CD14-positive monocyte (primary cell): ENCODE measurements at regions not wholly inside any gene's neighbourhood (a gene's known extent, or its start where the extent isn't known, plus 50 kb on each side); places are given as distances from the start of the nearest gene placed in this dataset.

Source experiments
- DNase-seq, 3 donors: peaks; one replicate each; pipeline ENCODE4 v3.0.0-alpha.2; 2011 to 2022
- H2AFZ ChIP-seq: 2 replicates; pipeline ENCODE4 v1.6.0; 2012; ENCODE audit warnings: mild to moderate bottlenecking, low read depth, low read length, inconsistent platforms; ENCODE audit not compliant: insufficient read depth, poor library complexity, severe bottlenecking
- H3K27ac ChIP-seq, 2 donors: 1 replicate in 1 of 2; 2 replicates in 1 of 2; pipeline ENCODE4 v1.5.1; 2012 to 2013; ENCODE audit warnings: low read length in 2 of 2, control low read depth in 1 of 2, inconsistent platforms in 1 of 2, low read depth in 1 of 2, mild to moderate bottlenecking in 1 of 2
- H3K27me3 ChIP-seq, 2 donors: one replicate each; pipeline versions ENCODE4 v1.6.0 to v1.6.1; 2011 to 2013; ENCODE audit warnings: low read length in 2 of 2; ENCODE audit not compliant: control insufficient read depth in 2 of 2, insufficient read depth in 2 of 2
- H3K36me3 ChIP-seq, 2 donors: replicated peaks in 1 of 2; 1 replicate in 1 of 2; 2 replicates in 1 of 2; pipeline versions ENCODE4 v1.5.1 to v1.6.1; 2012 to 2013; ENCODE audit warnings: low read length in 2 of 2, control low read depth in 1 of 2, inconsistent platforms in 1 of 2, mild to moderate bottlenecking in 1 of 2; ENCODE audit not compliant: insufficient read depth in 2 of 2, control insufficient read depth in 1 of 2
- H3K4me1 ChIP-seq, 2 donors: 1 replicate in 1 of 2; 2 replicates in 1 of 2; pipeline versions ENCODE4 v1.5.1 to v1.6.1; 2012 to 2013; ENCODE audit warnings: low read length in 2 of 2, control low read depth in 1 of 2, inconsistent platforms in 1 of 2, mild to moderate bottlenecking in 1 of 2, moderate library complexity in 1 of 2; ENCODE audit not compliant: insufficient read depth in 2 of 2, control insufficient read depth in 1 of 2
- H3K4me2 ChIP-seq: replicated peaks from 2 replicates; pipeline ENCODE3; 2012; ENCODE audit warnings: low read length, moderate library complexity, mild to moderate bottlenecking; ENCODE audit not compliant: poor library complexity, severe bottlenecking; ENCODE audit errors: extremely low read depth
- H3K4me3 ChIP-seq, 3 experiments: fragments of 200-600 bp in 1 of 3; sonication (generic) in 1 of 3; replicated peaks in 1 of 3; 1 replicate in 2 of 3; 2 replicates in 1 of 3; pipeline ENCODE4 v1.5.1; 2011 to 2013; ENCODE audit warnings: low read length in 3 of 3, mild to moderate bottlenecking in 3 of 3, control low read depth in 2 of 3, low read depth in 2 of 3, inconsistent platforms in 1 of 3, moderate library complexity in 1 of 3
- H3K79me2 ChIP-seq: 2 replicates; pipeline ENCODE4 v1.6.0; 2012; ENCODE audit warnings: mild to moderate bottlenecking, control low read depth, inconsistent platforms, low read length, moderate library complexity; ENCODE audit not compliant: insufficient read depth
- H3K9ac ChIP-seq: 2 replicates; pipeline ENCODE4 v1.6.0; 2017; ENCODE audit warnings: low read length, mild to moderate bottlenecking; ENCODE audit not compliant: insufficient read depth, poor library complexity, severe bottlenecking
- H3K9me3 ChIP-seq, 2 donors: replicated peaks in 1 of 2; 1 replicate in 1 of 2; 2 replicates in 1 of 2; pipeline versions ENCODE4 v1.5.1 to v1.6.1; 2012 to 2013; ENCODE audit warnings: low read length in 2 of 2, control low read depth in 1 of 2; ENCODE audit not compliant: control insufficient read depth in 1 of 2, insufficient read depth in 1 of 2
- H4K20me1 ChIP-seq: 2 replicates; pipeline ENCODE4 v1.6.0; 2012; ENCODE audit warnings: mild to moderate bottlenecking, low read length, control low read depth, moderate library complexity; ENCODE audit not compliant: insufficient read depth
- H3K27ac Mint-ChIP-seq, 7 donors: one replicate each; pipeline ENCODE4 v1.8.0; 2020; ENCODE audit warnings: mild to moderate bottlenecking in 7 of 7, mixed read lengths in 7 of 7, moderate library complexity in 6 of 7, inconsistent platforms in 2 of 7
- H3K27me3 Mint-ChIP-seq, 3 donors: one replicate each; pipeline ENCODE4 v1.8.0; 2021 to 2022; ENCODE audit warnings: low read depth in 3 of 3, mild to moderate bottlenecking in 3 of 3, mixed read lengths in 3 of 3, moderate library complexity in 3 of 3, inconsistent platforms in 1 of 3
- H3K36me3 Mint-ChIP-seq, 2 donors: one replicate each; pipeline ENCODE4 v1.8.0; 2020; ENCODE audit warnings: mixed read lengths in 2 of 2, inconsistent platforms in 1 of 2, mild to moderate bottlenecking in 1 of 2
- H3K4me1 Mint-ChIP-seq: one replicate; pipeline ENCODE4 v1.8.0; 2020; ENCODE audit warnings: mild to moderate bottlenecking, mixed read lengths
- H3K4me3 Mint-ChIP-seq, 2 donors: one replicate each; pipeline ENCODE4 v1.8.0; 2020; ENCODE audit warnings: mild to moderate bottlenecking in 2 of 2, mixed read lengths in 2 of 2, moderate library complexity in 1 of 2
- H3K9me3 Mint-ChIP-seq, 7 donors: one replicate each; pipeline ENCODE4 v1.8.0; 2020 to 2022; ENCODE audit warnings: mixed read lengths in 7 of 7, mild to moderate bottlenecking in 6 of 7, moderate library complexity in 6 of 7, inconsistent platforms in 2 of 7
- CTCF ChIP-seq: fragments of 200-600 bp; IDR thresholded peaks from one replicate; pipeline ENCODE4 v1.8.0; 2022; ENCODE audit warnings: antibody characterized with exemption, mild to moderate bottlenecking
- WGBS: methylation state at CpG from one replicate; pipeline ENCODE4 v1.1.5; 2013; ENCODE audit warnings: missing lambda C conversion rate; ENCODE audit not compliant: insufficient coverage; 5-methylcytosine and 5-hydroxymethylcytosine counted together
- intact Hi-C, 2 donors: fragments of 100-400 bp; cut with micrococcal nuclease; formaldehyde crosslinking; loops; one replicate each; pipeline versions ENCODE4 v1.15.0 to v1.15.1; 2023

DNA sequence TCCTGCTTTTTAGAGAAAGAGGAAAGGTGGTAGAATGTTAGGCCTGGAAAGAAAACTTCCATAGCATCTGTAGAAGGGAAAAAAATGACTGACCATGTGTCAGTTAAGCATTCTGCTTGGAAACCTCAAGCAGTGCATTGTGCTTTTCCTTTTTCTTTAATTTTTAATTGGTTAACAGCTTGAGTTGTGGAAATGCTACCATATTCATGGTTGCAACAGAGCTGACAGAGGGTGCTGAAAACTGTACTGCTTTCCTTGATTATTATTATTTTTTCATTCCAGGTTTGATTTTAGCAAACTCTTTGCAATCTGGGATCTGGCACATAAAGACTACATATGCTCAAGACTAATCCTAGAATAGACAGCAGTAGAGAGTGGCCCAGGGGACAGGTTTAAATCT is 404.5 kb downstream of the EPHA4 start:
- no peak overlapping the region for H3K27ac ChIP-seq
- no peak overlapping the region for H3K4me3 ChIP-seq
- Mint-ChIP-seq H3K27me3 (no peaks in the 10 kb centered on the region), H3K27ac (no peak overlapping the region), H3K36me3 (no peaks in the 10 kb centered on the region), H3K4me1 (no peaks in the 10 kb centered on the region), H3K4me3 (no peak overlapping the region), H3K9me3 (peaks cover 0 to 4% (median 1%) of the 10 kb centered on the region in 7 donors)
- no peaks in the 10 kb centered on the region for H3K4me1 ChIP-seq
- no peak for DNase-seq
- no peaks in the 10 kb centered on the region for H4K20me1 ChIP-seq
- H3K9ac ChIP-seq = no peak overlapping the region
- no peaks in the 10 kb centered on the region for H3K36me3 ChIP-seq
- no peak overlapping the region for H2AFZ ChIP-seq
- intact Hi-C loops = no loop called here
- TF ChIP-seq CTCF = no peak
- no peak overlapping the region for H3K4me2 ChIP-seq
- no peaks in the 10 kb centered on the region for H3K27me3 ChIP-seq
- no peaks in the 10 kb centered on the region for H3K9me3 ChIP-seq
- no peaks in the 10 kb centered on the region for H3K79me2 ChIP-seq

DNA sequence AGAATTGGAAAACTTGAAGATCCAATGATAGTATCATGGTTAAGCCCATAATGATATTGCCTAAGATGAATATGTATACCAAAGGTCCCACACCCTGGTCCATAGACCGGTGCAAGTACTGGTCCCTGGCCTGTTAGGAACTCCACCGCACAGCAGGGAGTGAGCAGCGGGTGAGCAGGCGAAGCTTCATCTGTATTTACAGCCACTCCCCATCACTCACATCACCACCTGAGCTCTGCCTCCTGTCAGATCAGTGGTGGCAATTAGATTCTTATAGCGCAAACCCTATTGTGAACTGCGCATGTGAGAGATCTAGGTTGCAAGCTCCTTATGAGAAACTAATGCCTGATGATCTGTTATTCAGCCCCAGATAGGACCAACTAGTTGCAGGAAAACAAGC is 402.4 kb downstream of the EPHA4 start:
- H2AFZ ChIP-seq = no peak overlapping the region
- Mint-ChIP-seq H3K36me3 (no peaks in the 10 kb centered on the region), H3K4me3 (no peak overlapping the region), H3K4me1 (no peaks in the 10 kb centered on the region), H3K9me3 (peaks cover 0 to 4% (median 2%) of the 10 kb centered on the region in 7 donors), H3K27me3 (no peaks in the 10 kb centered on the region), H3K27ac (no peak overlapping the region)
- no peaks in the 10 kb centered on the region for H3K4me1 ChIP-seq
- H3K4me2 ChIP-seq = no peak overlapping the region
- H3K9ac ChIP-seq = no peak overlapping the region
- no peaks in the 10 kb centered on the region for H3K27me3 ChIP-seq
- TF ChIP-seq CTCF = no peak
- H3K36me3 ChIP-seq = no peaks in the 10 kb centered on the region
- H4K20me1 ChIP-seq = no peaks in the 10 kb centered on the region
- no peak overlapping the region for H3K4me3 ChIP-seq
- H3K79me2 ChIP-seq = no peaks in the 10 kb centered on the region
- no peaks in the 10 kb centered on the region for H3K9me3 ChIP-seq
- intact Hi-C loops = no loop called here
- H3K27ac ChIP-seq = no peak overlapping the region
- 91% methylated on average over 6 of the region's 6 CpGs for WGBS
- no peak for DNase-seq
